AG08395 (cell line): ENCODE measurements at regions not wholly inside any gene's neighbourhood (a gene's known extent, or its start where the extent isn't known, plus 50 kb on each side); places are given as distances from the start of the nearest gene placed in this dataset.
A peak's percentile ranks its signal among the peaks of the same experiment; 100 is the strongest.

Experiments used
- DNase-seq: peaks from one replicate; pipeline ENCODE4 v3.0.0; 2012; ENCODE audit warnings: mixed read lengths, low spot score

DNA sequence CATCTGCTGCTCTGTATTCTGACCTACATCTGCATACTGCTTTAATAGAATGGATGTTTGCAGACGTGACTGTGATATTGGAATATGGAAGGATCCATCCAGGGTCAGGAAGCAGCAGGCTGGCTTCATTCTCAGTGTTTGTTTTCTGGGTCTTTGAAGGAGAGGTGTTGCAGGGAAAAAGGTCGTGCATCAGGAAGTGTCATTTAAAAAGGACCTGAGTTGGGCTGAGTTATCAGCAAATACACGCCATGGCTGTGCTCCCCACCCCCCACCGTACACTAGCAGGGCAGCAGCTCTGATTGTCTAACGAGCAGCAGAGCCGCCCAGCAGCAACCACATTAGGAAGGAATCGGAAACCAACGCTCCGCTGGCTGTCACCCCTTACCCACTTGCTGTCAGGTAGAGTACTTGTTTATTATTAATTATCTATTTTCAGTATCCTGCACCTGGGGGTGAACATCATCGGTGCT, 63.1 kb upstream of the STEAP1B start:
- DNase-seq: no peak

DNA sequence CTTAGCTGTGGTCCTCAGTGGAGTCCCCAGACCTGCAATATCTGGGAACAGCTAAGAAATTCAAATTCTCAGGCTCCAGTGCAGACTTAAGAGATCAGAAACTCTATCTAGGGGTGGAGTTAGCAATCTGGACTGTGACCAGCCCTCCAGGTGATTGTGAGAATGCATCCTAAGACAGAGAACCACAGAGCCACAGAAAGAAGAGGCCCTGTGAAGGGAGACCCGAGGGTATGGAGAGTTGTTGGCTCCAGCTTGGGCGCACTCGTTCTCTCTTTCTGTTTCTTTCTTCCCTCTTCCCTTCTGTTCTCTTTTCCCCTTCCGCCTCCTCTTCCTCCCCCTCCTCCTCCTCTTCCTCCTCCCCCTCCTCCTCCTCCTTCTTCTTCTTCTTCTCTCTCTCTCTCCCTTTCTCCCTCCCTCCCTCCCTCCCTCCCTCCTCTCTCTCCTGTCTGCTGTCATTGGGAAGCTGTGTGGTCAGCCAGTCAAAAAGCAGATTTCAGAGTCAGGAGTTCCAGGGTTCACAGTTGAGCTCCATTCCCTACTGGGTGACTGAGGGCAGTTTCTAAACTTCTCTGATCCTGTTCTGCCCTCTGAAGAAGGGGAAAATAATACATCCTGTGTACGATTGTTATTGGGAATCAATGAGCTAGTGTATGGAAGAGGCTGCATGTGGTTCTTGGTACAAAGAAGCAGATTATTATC, 62.1 kb upstream of the STEAP1B start:
- DNase-seq: no peak

DNA sequence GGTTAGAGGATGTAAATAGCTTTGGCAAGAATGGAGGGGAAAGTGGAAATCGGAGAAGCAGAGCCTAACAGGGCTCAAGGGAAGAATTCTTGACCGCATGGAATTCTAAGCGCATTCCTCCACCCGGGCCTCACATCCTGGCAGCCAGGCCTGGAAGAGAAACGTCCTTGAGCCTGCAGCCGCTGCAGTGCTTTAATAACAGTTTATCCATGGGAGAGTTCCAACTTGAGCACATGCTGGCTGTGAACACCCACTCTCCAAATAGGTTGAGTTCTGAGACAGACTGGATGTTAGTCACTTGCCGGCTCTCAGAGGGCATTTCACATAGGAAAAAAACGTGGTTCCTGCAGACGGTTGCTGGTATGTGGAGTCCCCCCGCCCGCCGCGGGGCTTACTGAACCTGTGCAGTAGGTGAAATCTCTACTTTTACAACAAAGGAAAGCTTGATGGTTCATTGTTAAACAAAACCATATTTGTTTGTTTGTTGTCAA, 61.4 kb upstream of the STEAP1B start:
- peak; percentile 96 for DNase-seq

DNA sequence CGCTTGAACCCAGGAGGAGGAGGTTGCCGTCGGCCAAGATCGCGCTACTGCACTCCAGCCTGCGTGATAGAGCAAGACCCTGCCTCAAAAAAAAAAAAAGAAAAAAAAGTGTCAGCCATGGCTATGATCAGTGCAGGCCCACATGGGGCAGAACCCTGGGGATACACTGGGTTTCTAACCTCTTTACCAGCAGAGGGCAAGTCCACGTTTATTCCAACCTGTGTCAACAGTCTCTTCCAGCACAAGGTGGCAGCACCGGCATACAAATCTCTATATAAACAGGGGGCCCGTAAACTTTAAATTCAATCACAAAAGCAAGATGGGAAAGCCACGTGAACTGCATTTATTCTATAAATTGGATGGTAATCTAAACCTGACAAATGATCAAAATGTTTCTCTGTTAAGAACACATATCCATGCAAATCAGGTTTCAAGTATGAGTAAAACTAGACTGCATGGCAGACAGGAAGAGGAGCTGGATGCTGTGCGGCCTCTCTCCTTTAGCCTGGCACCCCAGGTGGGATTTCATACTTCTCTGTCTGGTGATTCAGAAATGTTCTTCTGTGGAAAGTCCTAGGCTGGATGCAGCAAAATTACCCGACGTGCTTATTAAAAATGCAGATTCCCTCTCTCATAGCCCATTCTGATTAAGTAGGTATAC, 60.0 kb upstream of the STEAP1B start:
- DNase-seq: peak; percentile 86

DNA sequence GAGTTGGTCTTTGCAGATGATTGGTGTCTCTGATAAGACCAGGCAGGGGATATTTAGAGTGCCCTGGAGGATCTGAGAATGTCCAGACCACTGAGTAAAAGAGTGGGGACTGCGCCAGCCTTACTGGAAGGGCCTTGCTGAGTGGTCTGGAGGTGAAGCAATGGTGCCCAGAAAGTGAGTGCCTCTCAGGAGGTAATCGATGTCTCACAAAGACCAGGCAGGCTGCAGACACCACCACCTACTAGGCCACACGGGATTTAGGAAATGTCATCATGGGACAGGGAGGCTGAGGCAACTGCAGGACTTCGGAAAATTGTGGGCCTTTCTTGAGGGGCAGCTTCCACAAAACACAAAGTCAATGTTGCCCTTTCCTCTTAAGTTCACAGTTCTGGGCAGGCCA, 57.2 kb upstream of the STEAP1B start:
- DNase-seq: no peak

DNA sequence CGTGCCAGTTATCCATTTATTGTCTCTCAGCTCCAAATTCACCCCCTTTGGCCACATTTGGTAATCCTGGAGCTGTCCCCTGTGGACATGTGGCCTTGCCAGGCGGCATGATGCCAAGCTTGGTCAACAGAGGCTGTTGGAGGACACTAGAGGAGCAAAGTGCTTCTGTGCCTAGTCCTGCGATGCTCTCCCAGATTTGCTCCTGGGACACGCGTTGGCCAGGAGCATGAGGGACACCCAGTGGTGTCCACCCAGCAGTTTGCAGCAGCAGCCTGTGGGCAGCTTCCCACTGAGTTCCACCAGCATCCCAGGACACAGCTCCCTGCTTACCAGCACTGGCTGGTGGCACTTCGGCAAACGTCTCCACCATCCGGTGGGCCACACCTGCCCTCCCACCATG, 55.5 kb upstream of the STEAP1B start:
- no peak for DNase-seq

DNA sequence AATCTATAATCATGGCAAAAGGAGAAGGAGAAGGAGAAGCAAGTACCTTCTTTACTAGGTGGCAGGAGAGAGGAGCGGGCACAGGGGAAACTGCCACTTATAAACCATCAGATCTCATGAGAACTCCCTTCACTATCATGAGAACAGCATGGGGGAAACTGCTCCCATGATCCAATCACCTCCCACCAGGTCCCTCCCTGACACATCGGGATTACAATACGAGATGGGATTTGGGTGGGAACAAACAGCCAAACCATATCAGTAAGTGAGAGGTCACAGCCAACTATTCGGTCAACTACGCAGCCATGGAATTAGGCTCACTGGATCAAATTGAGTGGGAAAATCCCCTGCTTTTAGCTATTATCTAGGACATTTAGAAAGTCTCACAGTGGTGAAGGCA, 54.2 kb upstream of the STEAP1B start:
- DNase-seq: no peak

DNA sequence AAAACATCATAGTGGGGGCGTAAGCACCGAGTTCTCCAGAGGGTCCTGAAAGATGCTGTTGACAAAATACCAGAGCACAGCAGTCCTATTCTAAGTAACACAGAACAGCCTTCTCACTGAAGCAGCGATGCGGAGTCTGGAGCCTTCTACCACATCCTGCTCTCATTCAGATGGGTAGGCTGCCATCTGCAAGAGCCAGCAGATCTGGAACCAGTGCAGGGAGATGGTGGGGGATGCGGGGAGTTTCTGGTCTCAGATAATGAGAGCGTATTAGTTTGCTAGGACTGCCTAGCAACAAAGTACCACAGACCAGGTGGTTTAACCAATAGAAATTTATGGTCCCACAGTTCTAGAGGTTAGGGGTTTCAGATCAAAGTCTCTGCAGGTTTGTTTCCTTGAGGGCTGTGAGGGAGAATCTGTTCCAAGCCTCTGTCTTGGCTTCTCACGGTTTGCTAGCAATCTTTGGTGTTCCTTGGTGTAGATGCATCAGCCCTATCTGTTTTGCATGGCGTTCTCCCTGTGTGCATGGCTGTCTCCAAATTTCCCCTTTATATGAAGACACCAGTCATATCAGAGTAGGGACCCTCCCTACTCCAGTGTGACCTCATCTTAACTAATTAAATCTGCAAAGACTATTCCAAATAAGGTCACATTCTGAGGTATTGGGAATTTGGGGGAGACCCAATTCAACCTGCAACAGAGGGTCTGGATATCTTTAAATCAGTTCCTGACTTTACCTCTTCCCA, 52.0 kb upstream of the STEAP1B start:
- DNase-seq: no peak

DNA sequence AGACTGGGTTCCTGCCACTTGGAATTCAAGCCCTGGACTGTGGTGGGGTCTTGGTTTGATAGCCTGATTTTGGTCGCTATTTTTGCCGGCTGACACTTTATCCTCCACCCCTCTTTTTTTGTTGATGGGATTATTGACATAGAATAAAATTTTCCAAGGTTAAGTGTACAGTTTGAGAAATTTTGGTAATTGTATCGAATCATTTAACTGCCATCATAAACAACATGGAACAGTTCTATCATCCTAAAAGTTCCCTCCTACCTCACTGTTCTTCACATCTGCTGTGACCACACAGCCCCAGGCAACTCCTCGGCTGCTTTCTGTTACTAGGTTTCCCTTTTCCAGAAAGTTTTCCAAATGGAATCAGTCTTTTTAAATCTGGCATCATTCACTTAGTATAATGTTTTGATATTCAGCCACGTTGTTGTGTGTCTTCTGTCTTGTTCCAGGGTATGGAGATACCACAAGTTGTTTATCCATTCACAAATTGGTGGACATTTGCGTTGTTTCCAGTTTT, 50.6 kb upstream of the STEAP1B start:
- no peak for DNase-seq

DNA sequence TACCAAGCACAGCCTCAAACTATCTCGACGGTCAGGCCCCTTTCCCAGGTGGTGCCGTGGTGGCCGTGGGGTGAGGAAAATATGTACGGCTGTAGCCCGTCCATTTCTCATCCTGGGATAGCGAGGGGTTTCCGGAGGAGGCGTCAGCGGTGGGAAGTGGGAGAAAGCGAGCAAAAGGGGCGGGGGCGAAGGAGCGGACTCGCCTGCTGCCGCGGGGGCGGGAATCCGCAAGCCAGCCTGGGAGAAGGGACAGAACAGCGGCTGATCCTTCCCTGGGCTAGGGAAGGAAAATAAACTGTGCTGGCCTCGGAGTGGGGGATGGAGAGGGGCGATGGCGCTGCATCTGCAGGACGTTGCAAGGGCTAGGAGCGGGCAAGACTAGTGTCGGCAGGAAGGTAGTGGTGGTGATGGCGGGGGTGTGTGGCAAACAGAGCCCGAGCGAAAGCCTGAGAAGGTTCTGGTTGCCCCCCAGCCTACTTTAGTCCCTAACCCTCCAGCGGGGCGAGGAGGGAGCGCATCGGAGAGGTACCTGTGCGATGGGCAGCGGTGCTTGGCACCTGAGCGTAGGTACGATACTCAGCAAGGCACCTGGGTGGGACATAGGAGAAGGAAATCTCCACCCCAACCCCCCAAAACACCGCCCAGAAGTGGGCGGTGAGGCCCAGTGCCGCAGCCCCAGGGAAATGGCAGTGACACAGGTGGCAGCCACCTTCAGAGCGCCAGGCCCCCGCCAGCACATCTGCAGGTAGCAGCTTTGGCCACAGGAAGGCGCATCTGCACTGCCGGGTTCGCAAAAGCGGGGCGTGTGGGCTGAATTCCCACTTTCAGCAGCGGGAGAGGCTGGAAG, 49.9 kb upstream of the STEAP1B start:
- DNase-seq: no peak
